ENCODE measurements at regions not wholly inside any gene's neighbourhood (a gene's known extent, or its start where the extent isn't known, plus 50 kb on each side); places are given as distances from the start of the nearest gene placed in this dataset.
"Not testable (repeated sequence)": the region's sequence is repeated elsewhere in the genome, so short reads cannot be mapped to it uniquely, and the experiment has no call there.

- ChIA-PET CTCF (interaction anchor here (1.3 to 2.3 kb wide), 2 partner anchors 11 to 15 kb away, joined by 6 to 11 read pairs; no protein-coding TSS in a partner anchor), POLR2A (no interaction called here)
- no peak for TF ChIP-seq CTCF (IDR thresholded peaks at IDR 0.05; ENCODE audit: control extremely low read depth, extremely low read depth, low read depth, missing control alignments)
- no peak for DNase-seq (ENCODE audit: extremely low spot score)
These were observed 230.3 kb upstream of the RBBP8 start for GRCh38 chr18:22702806-22703205.

DNA sequence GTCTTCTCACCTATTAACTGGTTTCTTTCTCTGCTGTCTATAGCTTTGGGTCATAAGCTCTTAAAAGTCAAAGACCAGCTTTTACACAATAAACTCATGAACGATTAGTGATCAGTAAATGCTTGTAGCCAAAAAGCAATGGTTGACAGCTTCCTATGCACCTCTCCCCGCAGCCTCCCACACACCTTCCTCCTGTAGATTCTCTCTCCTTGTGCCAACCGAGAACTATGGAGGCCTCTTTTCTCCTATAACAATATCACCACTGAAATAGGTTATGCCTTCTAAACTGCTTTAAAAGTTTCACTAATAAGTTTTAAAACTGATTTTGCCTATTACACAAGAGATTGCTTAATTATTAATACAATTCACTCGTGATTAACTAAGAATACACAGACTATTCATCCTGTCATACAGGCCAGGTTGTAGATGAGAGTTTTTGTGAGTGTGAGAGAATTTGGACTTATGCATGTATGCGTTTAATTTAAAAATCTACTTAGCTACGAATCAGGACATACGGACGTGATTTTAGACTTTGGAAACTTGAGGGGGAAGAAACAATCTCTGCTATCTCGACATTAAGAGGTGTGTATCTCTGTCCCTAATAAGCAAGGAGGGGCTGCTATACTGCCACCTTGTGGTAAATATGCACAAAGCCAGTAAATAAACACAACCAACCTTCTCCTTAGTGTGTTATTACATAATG lies 229.1 kb upstream of the RBBP8 start:
- peak; percentile 66 for TF ChIP-seq CTCF (IDR thresholded peaks at IDR 0.05; ENCODE audit: control extremely low read depth, extremely low read depth, low read depth, missing control alignments)
- POLR2A ChIA-PET = no interaction called here
- peak; percentile 66 for DNase-seq (ENCODE audit: extremely low spot score)
- CTCF ChIA-PET = interaction anchor here (0.7 to 2.3 kb wide), 12 partner anchors 12 to 707 kb away, joined by 3 to 11 read pairs (median 4); no protein-coding TSS in a partner anchor

DNA sequence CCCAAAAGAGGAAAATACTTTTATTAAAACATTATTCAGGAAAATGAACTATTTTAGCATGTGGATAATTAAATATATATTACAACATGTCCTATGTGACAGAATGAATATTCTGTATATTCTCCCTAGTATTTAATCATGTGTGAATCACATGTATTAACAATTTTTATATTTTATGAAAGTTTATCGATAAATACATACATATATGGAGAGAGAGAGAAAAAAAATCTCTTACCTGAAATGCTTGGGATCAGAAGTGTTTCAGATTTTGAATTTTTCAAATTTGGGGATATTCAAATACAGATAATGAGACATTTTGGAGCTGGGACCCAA lies 228.6 kb upstream of the RBBP8 start:
- CTCF ChIA-PET = interaction anchor here (0.7 to 2.3 kb wide), 11 partner anchors 9 to 1508 kb away, joined by 3 to 11 read pairs (median 4); no protein-coding TSS in a partner anchor
- TF ChIP-seq CTCF (IDR thresholded peaks at IDR 0.05; ENCODE audit: control extremely low read depth, extremely low read depth, low read depth, missing control alignments) = no peak
- no peak for DNase-seq (ENCODE audit: extremely low spot score)
- POLR2A ChIA-PET = no interaction called here

DNA sequence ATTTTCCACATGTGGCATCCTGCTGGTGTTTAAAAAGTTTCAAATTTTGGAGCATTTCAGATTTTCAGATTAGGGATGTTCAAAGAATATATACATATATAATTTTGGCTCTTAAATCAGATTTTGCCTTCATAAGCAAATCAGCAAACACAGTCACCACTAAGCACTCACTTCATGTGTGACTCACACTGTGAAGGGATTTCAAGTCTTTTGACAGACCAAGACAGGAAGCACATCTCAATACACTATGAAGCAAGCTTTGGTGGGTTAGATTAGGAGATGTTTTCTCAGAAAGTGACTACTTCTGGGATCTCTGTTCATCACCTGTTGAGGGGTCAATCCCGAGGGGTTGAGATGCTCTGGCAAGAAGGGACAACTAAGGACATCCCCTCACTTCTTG lies 227.8 kb upstream of the RBBP8 start:
- TF ChIP-seq CTCF (IDR thresholded peaks at IDR 0.05; ENCODE audit: control extremely low read depth, extremely low read depth, low read depth, missing control alignments) = no peak
- no peak for DNase-seq (ENCODE audit: extremely low spot score)
- POLR2A ChIA-PET = no interaction called here
- CTCF ChIA-PET = interaction anchor here (0.7 to 2.3 kb wide), 8 partner anchors 8 to 1508 kb away, joined by 3 to 11 read pairs (median 4); no protein-coding TSS in a partner anchor

DNA sequence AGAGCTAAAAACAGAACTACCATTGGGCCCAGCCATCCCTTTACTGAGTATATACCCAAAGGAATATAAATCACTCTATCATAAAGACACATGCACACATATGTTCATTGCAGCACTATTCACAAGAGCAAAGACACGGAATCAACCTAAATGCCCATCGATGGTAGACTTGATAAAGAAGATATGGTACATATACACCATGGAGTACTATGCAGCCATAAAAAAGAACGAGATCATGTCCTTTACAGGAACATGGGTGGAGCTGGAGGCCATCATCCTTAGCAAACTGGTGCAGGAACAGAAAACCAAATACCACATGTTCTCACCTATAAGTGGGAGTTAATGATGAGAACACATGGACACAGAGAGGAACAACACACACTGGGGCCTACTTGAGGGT lies 227.1 kb upstream of the RBBP8 start:
- POLR2A ChIA-PET; DNase-seq (ENCODE audit: extremely low spot score): not testable (repeated sequence)
- CTCF ChIA-PET = interaction anchor here (1.4 kb wide), 1 partner anchor 21 kb away, joined by 3 read pairs; no protein-coding TSS in a partner anchor

- CTCF ChIA-PET = no interaction called here
- TF ChIP-seq CTCF (IDR thresholded peaks at IDR 0.05; ENCODE audit: control extremely low read depth, extremely low read depth, low read depth, missing control alignments) = no peak
- DNase-seq (ENCODE audit: extremely low spot score) = no peak
- POLR2A ChIA-PET = no interaction called here
These were observed 223.7 kb upstream of the RBBP8 start for GRCh38 chr18:22709288-22710060.

DNA sequence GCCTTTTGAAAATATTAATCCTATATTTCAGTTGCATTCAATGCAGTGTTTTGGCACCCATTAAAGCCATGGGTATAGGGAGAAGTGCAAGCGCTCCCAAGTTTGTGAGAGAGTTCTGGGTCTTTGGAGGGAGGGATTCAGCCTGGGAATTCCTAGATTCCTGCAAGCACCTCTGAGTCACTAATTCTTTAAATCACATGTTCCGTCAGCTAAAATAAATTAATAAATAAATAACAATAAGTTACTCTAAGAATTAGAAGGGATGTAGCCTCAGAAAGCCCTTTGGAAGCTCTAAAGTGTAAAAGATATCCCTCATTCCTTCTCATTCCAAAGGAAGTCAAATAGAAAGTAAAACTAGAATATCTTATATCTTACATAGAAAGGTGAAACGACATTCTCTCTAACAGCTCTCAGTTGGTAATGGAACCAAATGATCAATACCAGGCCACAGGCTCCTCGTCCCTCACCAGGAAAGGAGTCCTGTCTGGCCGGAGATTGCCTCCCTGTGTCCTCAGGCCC lies 222.4 kb upstream of the RBBP8 start:
- DNase-seq (ENCODE audit: extremely low spot score) = no peak
- ChIA-PET CTCF (no interaction called here), POLR2A (no interaction called here)
- no peak for TF ChIP-seq CTCF (IDR thresholded peaks at IDR 0.05; ENCODE audit: control extremely low read depth, extremely low read depth, low read depth, missing control alignments)

All from GM10248 (cell line).